Omental fat pad (tissue), 3 donors: ENCODE measurements at regions not wholly inside any gene's neighbourhood (a gene's known extent, or its start where the extent isn't known, plus 50 kb on each side); places are given as distances from the start of the nearest gene placed in this dataset.
"Not testable (repeated sequence)": the region's sequence is repeated elsewhere in the genome, so short reads cannot be mapped to it uniquely, and the experiment has no call there.

Experiments used
- ATAC-seq: fragments of 150-250 bp; one replicate; pipeline ENCODE4 v1.9.1; 2016; ENCODE audit warnings: mild to moderate bottlenecking, moderate library complexity; ENCODE audit not compliant: low FRiP score
- DNase-seq: peaks from one replicate; pipeline ENCODE4 v3.0.0-alpha.2; 2019; ENCODE audit warnings: low spot score
- CTCF ChIP-seq, 3 donors: fragments of 450-650 bp; IDR thresholded peaks; one replicate each; pipeline ENCODE4 v1.5.1; 2016 to 2017; ENCODE audit warnings: antibody characterized with exemption in 3 of 3, mild to moderate bottlenecking in 3 of 3, moderate library complexity in 2 of 3

GRCh38 chr16:29200681-29201080 lies 205.8 kb downstream of the NPIPB11 start:
- DNase-seq, ATAC-seq: not testable (repeated sequence)

GRCh38 chr16:29200135-29200601 lies 206.3 kb downstream of the NPIPB11 start:
- DNase-seq: peak; percentile 21

GRCh38 chr16:29199626-29200025 lies 206.9 kb downstream of the NPIPB11 start:
- ATAC-seq (peak; percentile 45), DNase-seq (peak; percentile 23)

More at GRCh38 chr16:29200135-29200601, 206.3 kb downstream of the NPIPB11 start:
- peak; percentile 55 for ATAC-seq

GRCh38 chr16:29198731-29199521 lies 207.6 kb downstream of the NPIPB11 start:
- no peak for TF ChIP-seq CTCF (IDR thresholded peaks at IDR 0.05)
- ATAC-seq (no peak), DNase-seq (peak; percentile 18)

- peak; percentile 9 for DNase-seq
- TF ChIP-seq CTCF (IDR thresholded peaks at IDR 0.05): no peak
- no peak for ATAC-seq
Measured at GRCh38 chr16:29198231-29198630, 208.3 kb downstream of the NPIPB11 start.

- not testable (repeated sequence) for DNase-seq
Measured at GRCh38 chr16:29197494-29198100, 208.9 kb downstream of the NPIPB11 start.

GRCh38 chr16:29196746-29197145 lies 209.8 kb downstream of the NPIPB11 start:
- DNase-seq, ATAC-seq: not testable (repeated sequence)

More at GRCh38 chr16:29197494-29198100, 208.9 kb downstream of the NPIPB11 start:
- not testable (repeated sequence) for ATAC-seq

GRCh38 chr16:29195116-29195872 lies 210.4 kb downstream of the LAT start:
- not testable (repeated sequence) for ATAC-seq
- DNase-seq: peak; percentile 21

- ATAC-seq, DNase-seq: not testable (repeated sequence)
Measured at GRCh38 chr16:29194185-29194844, 209.5 kb downstream of the LAT start.

GRCh38 chr16:29193634-29194033 lies 208.8 kb downstream of the LAT start:
- DNase-seq: peak; percentile 16
- not testable (repeated sequence) for ATAC-seq

- ATAC-seq: not testable (repeated sequence)
- DNase-seq: peak; percentile 12
Measured at GRCh38 chr16:29193248-29193574, 208.4 kb downstream of the LAT start.
